ENCODE measurements at regions not wholly inside any gene's neighbourhood (a gene's known extent, or its start where the extent isn't known, plus 50 kb on each side); places are given as distances from the start of the nearest gene placed in this dataset.

DNA sequence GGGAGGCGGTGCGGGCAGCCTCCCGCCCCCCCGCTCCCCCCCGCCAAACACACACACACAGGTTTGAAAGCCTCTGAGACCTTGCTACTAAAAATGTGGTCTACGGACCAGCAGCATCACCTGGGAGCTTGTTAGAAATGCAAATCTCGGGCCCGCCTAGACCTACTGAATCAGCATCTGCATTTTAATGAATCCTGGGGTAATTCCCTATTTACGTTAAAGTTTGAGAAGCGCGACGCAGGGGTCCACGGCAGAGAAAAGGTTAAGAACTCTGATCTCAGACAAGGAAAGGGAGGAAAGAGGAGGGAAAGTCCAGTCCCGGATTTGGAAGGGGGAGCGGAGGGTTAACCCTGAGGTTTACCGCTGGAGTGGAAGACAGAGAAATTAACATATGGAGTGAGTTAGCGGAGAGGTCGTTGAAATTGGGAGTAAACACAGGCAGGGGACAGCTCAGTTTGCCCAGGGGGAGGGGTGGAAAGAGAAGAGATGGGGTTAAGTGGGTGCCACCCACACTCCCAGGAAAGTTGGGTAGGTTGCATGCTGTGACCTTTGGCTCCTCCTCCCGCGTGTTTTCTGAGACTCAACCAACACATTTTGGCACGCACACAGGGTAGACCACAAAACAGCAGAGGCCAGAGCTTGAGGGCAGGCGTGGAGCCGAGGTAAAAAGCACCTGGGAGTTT lies 483.6 kb downstream of the BCOR start:
- intact Hi-C loops (cut with micrococcal nuclease), result no loop called here

DNA sequence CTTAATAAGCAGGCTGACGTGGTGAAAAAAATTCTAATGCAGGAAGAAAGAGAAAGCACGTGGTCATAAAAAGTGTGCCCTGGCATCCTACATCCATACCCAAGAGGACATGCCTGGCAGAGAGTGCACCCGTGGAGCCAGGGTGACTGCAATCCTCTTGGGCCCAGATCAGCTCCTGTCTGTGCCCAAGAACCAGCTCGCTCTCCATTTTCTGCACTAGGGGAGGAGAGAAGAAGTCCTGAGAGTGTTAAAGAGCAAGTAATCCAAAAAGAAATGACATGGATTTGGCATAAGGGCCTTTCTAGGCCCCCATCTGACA lies 483.1 kb downstream of the BCOR start:
- intact Hi-C loops (cut with micrococcal nuclease), result no loop called here

DNA sequence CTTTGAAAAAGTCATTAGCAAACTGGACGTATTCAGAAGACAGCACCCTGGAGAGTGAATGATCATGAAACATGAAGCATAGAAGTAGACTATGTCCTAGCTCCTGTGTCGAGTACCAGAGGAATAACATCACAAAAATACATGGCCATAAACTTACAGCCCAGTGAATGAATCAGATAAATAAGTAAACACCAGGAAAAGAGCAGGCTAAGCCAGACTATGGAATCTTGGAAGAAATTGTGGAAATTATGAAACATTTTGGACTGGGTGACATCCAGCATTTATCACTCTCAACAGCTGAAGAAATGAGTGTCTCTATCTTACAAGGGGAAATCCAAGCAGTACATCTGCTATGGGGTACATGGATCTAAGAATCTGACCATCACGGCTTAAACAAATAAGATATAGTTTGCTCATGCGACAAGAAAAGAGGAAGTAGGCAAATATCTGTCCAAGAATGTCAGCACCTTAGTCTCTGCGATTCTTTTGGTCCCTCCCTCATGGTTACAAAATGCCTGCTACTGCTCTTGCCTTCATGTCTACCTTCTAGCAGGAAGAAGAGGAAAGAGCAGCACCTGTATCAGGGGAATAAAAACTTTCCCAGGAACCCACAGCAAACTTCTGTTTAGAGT lies 481.5 kb downstream of the BCOR start:
- intact Hi-C loops (cut with micrococcal nuclease), result no loop called here

DNA sequence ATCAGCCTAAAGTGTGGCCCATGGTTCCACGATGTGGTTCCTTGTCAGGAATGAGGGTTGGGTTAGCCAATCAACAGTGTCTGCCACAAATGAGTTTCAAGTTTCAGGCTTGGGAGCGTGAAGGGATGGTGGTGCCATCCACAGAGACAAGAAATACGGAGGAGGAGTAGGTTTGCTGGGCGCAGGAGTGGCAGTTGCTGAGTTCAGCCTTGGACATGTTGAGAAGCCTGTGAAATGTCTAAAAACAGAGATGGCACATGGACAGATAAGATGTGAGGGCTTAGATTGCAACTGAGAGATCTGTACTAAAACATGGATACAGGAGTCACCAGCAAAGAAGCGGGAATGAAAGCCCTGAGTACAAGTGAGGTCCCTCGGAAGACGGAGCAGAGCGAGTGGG lies 481.0 kb downstream of the BCOR start:
- intact Hi-C loops (cut with micrococcal nuclease), result no loop called here

DNA sequence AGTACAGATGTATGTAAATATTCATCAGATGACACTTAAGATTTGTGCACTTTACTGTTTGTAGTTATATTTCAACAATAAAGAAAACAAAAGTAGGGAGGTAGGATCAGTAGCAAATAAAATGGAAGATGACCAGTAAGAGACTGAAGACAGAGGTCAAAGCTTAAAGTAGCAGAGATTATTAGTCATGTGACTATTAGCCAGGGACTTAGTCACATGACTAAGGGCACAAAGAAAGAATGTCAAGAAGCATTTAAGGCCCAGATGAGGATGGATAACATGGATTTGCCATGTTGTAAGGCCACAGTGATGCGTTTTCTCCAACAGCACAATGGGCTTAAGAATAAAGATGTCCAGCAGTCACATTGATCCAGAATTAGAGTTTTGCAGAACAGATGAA lies 479.6 kb downstream of the BCOR start:
- intact Hi-C loops (cut with micrococcal nuclease), result no loop called here

DNA sequence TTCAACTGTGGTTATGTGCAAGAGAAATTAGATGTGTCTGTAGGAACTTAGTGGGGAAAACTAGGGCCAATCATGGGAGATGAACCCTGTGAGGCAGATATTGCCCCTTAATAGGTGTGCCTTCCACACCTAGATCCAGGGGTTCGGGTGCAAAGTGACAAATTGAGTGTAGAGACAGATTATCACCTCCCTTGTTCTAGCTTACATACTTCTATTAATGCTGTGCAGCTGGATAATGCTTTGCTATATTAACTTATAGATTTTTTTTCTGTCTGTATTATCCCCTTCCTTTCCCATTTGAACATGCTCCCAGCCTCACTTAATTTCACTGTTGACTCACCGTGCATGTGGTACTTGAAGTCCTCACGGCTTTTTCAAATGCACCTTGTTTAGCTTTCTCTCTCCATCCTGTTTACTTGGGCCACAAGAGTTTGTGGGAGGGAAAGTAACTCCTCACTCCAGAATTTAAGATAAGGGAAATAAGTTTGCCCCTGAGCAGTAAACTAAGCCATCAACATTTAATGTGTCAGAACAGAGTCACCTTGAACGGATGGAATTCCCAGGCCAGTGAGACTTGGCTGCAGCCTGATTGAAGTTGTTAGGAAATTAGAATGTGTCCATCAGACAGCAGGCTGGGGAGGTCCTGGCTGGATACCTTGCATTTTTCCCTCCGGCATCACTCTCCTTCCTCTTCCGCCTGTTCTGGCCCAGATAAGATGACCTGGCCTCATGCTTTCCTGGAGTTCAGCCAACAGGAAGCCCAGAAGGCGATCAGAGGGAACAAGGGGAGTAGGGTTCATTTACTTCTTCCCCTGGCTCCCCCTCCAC lies 478.4 kb downstream of the BCOR start:
- intact Hi-C loops (cut with micrococcal nuclease), result no loop called here

DNA sequence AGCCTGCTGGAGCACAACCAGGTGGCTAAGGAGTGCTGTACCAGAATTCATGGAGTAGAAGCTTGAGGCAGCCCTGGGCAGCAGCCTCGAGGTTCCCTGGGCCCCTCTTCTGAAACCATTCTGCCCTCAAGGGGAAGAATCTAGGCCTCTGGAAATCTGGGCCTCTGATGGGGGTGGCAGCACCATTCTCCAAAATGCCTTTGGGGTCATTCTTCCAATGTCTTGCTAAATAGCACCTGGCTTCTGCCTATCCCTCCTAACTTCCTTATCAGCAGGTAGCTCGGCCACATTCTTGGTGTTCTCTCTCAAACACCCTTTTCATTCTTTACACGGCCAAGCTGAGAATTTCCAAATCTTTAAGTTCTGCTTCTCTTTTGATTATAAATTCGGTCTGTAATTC lies 473.6 kb downstream of the BCOR start:
- intact Hi-C loops (cut with micrococcal nuclease), result no loop called here

DNA sequence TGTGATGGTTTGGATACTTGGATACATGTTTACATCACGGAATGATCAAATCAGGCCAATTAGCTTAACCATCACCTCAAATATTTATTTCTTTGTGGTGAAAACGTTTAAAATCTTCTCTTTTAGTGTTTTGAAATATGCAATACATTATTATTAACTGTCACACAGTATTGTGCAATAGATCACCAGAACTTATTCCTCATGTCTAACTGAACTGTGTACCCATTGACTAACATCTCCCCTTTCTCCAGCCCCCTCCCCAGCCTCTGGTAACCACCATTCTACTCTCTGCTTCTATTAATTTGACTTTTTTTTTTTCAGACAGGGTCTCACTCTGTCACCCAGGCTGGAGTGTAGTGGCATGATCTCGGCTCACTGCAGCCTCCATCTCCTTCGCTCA lies 471.9 kb downstream of the BCOR start:
- intact Hi-C loops (cut with micrococcal nuclease), result no loop called here

DNA sequence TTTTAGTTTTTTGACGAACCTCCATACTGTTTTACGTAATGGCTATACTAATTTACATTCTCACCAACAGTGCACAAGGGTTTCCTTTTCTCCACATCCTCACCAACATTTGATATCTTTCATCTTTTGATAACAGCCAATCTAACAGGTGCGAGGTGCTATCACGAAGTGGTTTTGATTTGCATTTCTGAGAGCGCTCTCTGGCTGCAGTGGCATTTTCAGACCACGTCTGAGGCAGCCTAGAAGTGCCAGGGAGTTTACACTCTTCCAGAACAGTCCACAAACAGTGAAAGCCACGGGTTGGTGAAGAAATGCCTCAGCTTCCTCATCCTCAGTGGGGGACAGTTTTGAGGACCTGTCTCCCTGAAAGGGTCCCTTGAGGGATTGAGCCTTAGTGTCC lies 471.0 kb downstream of the BCOR start:
- intact Hi-C loops (cut with micrococcal nuclease), result no loop called here

DNA sequence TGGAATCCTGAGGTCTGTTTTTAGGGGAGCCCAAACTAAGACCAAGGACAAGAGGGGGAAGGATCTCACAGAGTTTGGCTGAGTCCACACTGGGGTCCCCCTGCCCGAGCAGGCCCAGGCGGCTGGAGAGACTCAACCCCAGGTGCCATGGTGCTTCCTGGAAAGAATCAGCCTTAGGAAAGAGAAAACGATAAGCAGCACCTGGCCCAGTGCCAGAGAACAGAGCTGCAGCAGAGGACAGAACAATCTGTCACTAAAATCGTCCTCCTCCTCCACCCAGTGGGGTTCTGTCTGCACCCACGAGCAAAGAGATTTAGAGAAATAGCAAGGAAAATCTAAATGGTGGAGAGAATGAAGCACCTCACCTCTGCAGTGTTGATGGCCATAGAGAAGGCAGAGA lies 470.5 kb downstream of the BCOR start:
- intact Hi-C loops (cut with micrococcal nuclease), result no loop called here

DNA sequence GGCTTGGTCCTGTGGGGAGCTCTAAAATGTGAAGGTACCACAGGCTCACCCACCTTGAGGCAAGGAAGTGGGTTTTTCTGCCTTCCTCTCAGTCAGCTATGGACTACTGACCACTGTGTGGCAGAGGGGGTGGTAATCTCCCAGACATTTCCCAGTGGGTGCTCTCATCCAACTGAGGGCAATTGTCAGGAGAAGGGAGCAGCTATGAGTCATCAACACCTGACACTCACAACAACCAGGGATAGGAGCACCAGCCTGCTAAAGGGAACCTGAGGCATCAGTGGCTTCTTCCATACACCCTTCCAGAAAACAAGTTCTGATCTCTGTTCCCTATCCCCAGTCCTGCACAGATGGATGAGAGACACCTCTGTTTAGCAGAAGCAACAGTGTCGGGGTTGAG lies 468.8 kb downstream of the BCOR start:
- intact Hi-C loops (cut with micrococcal nuclease), result no loop called here

DNA sequence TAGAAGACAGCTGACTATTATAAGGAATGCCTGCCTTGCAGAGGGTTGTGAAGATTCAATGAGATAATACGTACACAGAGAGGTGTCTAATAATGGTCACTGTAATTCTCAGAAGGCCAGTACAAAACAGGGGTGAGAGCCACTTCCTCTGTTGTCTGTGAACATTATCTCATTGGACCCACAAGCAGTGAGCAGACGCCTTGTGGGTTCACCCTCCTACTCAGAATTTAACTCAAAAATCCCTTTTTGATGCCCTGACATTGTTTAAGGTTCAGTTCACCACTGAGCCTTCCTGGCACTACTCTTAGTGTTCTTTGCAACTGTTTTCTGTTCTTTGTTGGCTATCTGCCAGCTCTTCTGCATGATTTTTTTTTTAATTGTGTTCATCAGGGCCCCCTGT lies 467.4 kb downstream of the BCOR start:
- intact Hi-C loops (cut with micrococcal nuclease), result no loop called here

DNA sequence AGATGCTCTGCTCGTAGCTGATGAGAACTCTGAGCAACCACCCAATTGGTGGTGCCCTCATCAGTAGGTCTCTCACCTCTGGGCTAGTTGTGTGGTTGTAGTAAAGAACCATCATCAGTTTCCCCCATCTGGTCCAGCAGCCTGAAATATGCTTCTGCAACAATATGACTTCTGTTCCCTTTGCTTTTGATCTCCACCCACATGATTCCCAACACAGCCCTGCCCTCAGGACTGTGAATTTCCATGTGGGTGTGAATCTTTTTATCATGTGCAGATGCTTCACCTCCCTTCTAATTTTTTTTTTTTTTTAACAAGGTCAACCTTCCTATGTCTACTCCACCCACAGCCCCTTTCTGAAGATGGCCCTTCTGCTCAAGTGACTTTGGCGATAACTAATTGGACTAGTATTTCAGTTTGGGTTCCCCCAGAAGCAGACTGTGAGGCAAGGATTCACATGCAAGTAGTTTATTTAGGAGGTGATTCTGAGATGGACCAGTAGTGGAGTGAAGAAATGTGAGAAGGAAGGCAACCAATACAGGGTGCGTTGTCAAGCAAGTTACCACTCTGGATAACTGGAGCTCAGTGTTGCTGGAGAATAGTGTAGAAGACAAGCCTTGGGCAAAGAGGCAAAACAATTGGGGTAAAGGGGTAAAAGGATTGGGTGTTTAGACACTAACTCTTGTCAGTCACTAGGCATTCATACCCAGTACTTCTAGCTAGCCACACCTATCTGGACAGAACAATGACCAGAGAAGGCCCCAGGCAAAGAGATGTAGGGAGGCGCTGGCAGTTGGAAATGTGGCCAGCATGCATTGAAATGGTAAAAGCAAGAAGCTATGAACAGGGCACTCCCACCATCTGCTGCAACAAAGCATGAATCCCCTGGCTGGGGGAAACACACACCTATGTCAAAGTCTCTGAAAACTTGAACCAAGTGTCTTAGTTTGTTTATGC lies 466.2 kb downstream of the BCOR start:
- intact Hi-C loops (cut with micrococcal nuclease), result no loop called here

DNA sequence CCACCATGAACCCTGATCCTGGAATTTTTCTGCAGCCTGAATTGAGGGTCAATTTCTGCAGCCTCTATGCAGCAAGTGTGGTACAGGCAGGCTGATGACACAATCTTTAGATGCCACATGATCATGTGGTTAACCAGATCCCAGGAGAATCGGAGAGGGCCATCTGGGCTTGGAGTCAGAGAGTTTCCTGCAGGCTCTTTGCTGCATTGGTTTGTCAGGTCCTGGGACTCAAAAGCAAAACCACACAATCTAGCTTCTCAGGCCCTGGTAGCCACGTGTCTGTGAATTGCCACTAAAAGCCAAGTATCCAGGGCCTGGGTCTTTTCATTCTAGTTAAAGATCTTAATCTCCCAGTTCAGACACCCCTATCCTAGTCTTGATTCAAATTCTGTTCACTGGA lies 464.5 kb downstream of the BCOR start:
- intact Hi-C loops (cut with micrococcal nuclease), result no loop called here

DNA sequence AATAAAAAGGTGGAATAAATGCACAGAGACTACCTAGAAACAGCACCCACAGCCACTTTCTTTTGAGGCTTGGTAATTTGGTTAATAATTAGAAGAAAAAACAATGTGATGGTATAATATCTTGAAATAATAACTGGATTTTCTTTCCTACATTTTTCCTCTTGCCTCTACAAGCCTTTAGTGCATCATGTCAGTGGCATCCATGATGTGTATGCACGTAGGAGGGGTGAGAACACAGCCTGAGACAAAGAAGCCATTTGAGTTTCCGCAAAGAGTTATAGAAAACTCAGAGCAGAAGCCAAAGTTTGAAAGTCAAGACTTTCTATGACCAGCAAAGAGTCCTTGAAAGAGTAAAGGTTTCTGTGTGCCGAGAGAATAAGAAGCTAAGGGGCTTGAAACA lies 461.3 kb downstream of the BCOR start:
- intact Hi-C loops (cut with micrococcal nuclease), result no loop called here

DNA sequence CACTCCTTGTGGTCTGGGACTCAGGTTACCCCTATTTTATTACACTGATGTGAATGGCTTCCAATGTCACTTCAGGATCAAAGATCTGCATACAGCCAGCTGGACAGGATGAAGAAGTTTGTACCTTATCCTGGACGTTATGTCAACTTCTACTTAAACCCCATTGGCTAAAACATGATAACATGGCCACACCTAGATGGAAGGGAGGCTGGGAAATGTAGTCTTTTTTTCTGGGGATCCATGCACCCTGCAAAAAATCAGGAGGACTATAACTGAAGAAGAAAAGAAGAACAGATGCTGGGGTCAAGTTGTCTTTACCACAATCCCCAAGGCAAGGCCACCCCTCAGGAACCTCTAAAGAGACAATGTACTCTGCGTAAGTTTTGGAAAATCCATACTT lies 459.2 kb downstream of the BCOR start:
- intact Hi-C loops (cut with micrococcal nuclease), result no loop called here

DNA sequence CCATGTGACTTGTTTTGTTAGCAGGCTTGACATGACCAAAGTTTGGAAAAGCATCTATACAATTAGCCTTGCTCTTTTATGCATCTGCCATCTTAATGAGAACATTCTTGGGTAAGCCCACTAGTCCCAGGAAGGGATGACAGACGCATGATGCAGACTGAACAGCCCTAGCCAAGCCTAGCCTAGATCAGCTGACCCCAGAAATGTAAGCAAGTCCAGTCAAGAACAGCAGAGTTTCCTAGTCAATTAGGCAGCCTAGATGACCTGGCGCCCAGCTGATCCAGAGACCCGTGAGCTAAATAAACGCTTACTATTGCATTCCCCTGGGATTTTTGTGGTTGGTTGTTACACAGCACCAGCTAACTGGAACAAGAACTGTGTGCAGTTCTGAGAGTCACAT lies 457.9 kb downstream of the BCOR start:
- intact Hi-C loops (cut with micrococcal nuclease), result no loop called here

DNA sequence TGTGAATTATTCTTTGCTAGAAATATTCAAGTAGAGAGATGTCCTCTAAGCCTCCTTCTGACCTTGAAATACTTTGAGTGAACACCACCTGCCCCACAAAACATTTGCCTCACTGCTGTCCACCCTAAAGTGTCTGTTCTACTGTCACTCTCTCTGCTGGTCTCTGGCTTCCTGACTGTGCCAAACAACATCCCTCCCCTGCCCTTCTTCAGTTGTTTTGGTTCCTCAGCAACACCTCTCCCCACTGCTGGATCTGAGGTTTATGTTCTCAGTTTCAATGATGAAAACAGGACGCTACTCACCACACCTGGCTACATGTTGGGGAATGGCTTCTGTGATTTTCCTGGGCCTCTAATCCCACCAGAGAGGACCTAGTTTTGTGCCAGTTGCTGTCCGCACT lies 456.9 kb downstream of the BCOR start:
- intact Hi-C loops (cut with micrococcal nuclease), result no loop called here

DNA sequence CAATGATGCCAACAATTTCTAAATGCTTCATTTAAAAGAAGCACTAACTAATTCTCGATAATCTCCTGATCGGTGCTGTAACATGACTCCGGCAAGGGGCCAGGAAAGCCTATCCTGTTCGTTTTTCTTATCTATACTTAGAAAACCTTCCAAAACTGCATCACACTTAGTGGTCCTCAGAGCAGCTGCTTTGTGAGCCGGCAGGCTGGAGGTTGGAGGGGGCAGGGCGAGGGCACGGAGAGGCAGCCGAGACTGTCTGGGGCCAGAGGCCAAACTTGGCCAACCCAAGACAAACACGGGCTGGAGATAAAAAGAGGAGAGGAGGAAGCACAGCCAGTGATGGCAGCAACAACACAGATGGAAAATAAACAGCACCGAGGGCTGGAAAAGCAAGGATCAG lies 455.7 kb downstream of the BCOR start:
- intact Hi-C loops (cut with micrococcal nuclease), result no loop called here

DNA sequence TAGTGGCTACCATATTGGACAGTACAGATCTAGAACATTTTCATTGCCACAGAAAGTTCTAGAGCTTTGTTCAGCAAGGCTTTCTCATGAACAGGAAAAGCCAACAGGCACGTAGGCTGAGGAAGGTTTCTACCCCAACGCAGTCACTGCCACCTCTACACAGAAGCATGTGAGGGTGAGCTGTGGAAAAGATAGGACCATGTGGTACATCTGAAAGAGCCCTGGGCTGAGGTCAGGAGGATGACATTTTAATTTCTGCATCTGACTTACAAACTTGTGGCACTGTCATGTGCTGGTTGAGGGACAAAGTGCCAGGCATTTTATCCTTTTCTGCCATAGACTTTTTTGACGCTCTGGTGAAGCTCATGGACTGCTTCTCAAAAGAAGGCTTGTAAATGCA lies 454.2 kb downstream of the BCOR start:
- intact Hi-C loops (cut with micrococcal nuclease), result no loop called here

DNA sequence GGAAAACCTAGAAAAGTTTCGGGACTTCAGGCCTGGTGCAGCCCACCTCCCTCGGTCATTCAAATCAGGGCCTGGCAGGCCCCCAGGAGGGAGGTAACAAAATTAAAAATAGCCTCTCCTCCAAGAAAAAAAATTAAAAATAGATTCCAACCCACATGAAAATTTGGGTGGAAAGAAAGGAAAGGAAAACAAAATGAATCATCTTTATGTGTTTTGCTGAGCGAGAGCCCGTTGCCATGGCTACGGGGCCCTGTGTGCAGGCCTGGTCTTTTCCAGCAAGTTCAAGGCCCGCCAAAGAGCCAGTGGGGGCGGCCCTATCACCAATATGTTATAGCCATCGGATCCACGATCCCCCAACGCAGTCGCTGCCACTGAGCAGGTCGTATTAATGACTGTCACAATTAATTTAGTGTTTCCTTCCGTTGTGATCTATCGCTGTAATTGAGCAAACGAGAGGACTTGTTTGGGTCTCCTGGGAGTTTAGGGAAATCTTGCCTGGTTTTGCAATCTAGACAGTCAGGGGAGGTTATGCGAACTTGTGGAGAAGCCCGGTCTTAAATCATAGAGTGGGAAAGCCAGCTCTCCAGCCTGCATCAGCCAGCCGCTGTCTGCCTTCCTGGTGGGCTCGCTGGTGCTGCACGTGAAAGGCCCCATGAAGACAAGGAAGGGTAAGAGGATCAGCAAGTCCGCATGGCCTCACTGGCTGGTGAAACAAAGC lies 452.4 kb downstream of the BCOR start:
- intact Hi-C loops (cut with micrococcal nuclease), result no loop called here
